ENCODE measurements at regions not wholly inside any gene's neighbourhood (a gene's known extent, or its start where the extent isn't known, plus 50 kb on each side); places are given as distances from the start of the nearest gene placed in this dataset.

DNA sequence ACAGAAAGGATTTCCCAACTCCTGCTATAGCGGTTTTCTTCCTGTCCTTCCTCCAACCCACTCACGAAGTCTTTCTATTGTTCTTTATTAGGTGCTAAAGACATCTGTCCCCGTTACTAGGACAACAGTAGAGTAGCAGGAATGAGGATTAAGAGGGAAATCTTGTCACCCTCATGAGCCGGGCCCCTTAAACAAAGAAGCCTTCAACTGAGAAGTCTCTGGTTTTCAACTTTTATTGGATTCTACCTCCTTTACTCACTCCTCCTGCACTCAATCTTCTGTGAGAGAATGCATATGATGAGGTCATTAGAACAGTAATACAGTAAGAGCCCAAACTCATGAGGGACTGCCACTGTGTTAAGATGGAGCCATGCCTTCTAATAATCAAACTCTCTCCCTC, 206.3 kb downstream of the OMA1 start:
- TF ChIP-seq, protein P1, sequence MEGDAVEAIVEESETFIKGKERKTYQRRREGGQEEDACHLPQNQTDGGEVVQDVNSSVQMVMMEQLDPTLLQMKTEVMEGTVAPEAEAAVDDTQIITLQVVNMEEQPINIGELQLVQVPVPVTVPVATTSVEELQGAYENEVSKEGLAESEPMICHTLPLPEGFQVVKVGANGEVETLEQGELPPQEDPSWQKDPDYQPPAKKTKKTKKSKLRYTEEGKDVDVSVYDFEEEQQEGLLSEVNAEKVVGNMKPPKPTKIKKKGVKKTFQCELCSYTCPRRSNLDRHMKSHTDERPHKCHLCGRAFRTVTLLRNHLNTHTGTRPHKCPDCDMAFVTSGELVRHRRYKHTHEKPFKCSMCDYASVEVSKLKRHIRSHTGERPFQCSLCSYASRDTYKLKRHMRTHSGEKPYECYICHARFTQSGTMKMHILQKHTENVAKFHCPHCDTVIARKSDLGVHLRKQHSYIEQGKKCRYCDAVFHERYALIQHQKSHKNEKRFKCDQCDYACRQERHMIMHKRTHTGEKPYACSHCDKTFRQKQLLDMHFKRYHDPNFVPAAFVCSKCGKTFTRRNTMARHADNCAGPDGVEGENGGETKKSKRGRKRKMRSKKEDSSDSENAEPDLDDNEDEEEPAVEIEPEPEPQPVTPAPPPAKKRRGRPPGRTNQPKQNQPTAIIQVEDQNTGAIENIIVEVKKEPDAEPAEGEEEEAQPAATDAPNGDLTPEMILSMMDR (IDR thresholded peaks at IDR 0.05; ENCODE audit: low read depth, low read length, missing input control) = no peak
- TF ChIP-seq HNF4A (conservative IDR thresholded peaks at IDR 0.05) (no peak), YY1 (IDR thresholded peaks at IDR 0.05) (no peak), TAF1 (conservative IDR thresholded peaks at IDR 0.05) (no peak)
- TF ChIP-seq, protein P2, sequence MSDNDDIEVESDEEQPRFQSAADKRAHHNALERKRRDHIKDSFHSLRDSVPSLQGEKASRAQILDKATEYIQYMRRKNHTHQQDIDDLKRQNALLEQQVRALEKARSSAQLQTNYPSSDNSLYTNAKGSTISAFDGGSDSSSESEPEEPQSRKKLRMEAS (IDR thresholded peaks at IDR 0.05) = no peak
- TF ChIP-seq, protein P3, sequence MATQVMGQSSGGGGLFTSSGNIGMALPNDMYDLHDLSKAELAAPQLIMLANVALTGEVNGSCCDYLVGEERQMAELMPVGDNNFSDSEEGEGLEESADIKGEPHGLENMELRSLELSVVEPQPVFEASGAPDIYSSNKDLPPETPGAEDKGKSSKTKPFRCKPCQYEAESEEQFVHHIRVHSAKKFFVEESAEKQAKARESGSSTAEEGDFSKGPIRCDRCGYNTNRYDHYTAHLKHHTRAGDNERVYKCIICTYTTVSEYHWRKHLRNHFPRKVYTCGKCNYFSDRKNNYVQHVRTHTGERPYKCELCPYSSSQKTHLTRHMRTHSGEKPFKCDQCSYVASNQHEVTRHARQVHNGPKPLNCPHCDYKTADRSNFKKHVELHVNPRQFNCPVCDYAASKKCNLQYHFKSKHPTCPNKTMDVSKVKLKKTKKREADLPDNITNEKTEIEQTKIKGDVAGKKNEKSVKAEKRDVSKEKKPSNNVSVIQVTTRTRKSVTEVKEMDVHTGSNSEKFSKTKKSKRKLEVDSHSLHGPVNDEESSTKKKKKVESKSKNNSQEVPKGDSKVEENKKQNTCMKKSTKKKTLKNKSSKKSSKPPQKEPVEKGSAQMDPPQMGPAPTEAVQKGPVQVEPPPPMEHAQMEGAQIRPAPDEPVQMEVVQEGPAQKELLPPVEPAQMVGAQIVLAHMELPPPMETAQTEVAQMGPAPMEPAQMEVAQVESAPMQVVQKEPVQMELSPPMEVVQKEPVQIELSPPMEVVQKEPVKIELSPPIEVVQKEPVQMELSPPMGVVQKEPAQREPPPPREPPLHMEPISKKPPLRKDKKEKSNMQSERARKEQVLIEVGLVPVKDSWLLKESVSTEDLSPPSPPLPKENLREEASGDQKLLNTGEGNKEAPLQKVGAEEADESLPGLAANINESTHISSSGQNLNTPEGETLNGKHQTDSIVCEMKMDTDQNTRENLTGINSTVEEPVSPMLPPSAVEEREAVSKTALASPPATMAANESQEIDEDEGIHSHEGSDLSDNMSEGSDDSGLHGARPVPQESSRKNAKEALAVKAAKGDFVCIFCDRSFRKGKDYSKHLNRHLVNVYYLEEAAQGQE (IDR thresholded peaks at IDR 0.05) = no peak

All from liver (tissue), 3 donors.